Left kidney (tissue), 1 donor: ENCODE measurements at regions not wholly inside any gene's neighbourhood (a gene's known extent, or its start where the extent isn't known, plus 50 kb on each side); places are given as distances from the start of the nearest gene placed in this dataset.

Experiments
- DNase-seq: peaks from one replicate; pipeline ENCODE4 v3.0.0-alpha.2; 2013

GRCh38 chr3:55242921-55243320 lies 244.2 kb downstream of the WNT5A start:
- DNase-seq = no peak

GRCh38 chr3:55241098-55241497 lies 246.0 kb downstream of the WNT5A start:
- DNase-seq = no peak

GRCh38 chr3:55235416-55235815 lies 251.7 kb downstream of the WNT5A start:
- no peak for DNase-seq

GRCh38 chr3:55226696-55227095 lies 260.4 kb downstream of the WNT5A start:
- DNase-seq = no peak

GRCh38 chr3:55218577-55218976 lies 268.5 kb downstream of the WNT5A start:
- no peak for DNase-seq

- DNase-seq = no peak
These were observed 279.4 kb downstream of the WNT5A start for GRCh38 chr3:55207744-55208143.

GRCh38 chr3:55205990-55206389 lies 278.1 kb upstream of the LRTM1 start:
- no peak for DNase-seq

GRCh38 chr3:55204417-55204816 lies 276.6 kb upstream of the LRTM1 start:
- DNase-seq = no peak

- no peak for DNase-seq
These were observed 275.7 kb upstream of the LRTM1 start for GRCh38 chr3:55203546-55203945.

- DNase-seq = no peak
These were observed 275.1 kb upstream of the LRTM1 start for GRCh38 chr3:55203006-55203405.

- DNase-seq = no peak
These were observed 274.5 kb upstream of the LRTM1 start for GRCh38 chr3:55202326-55202725.

- no peak for DNase-seq
These were observed 273.9 kb upstream of the LRTM1 start for GRCh38 chr3:55201779-55202178.

GRCh38 chr3:55200906-55201305 lies 273.0 kb upstream of the LRTM1 start:
- DNase-seq = no peak

- no peak for DNase-seq
These were observed 270.7 kb upstream of the LRTM1 start for GRCh38 chr3:55198554-55198953.

GRCh38 chr3:55197021-55197420 lies 269.2 kb upstream of the LRTM1 start:
- DNase-seq = no peak

- DNase-seq = no peak
These were observed 268.6 kb upstream of the LRTM1 start for GRCh38 chr3:55196495-55196894.

GRCh38 chr3:55194376-55194775 lies 266.5 kb upstream of the LRTM1 start:
- DNase-seq = no peak

- DNase-seq = no peak
These were observed 264.3 kb upstream of the LRTM1 start for GRCh38 chr3:55191911-55192775.

- DNase-seq = no peak
These were observed 262.5 kb upstream of the LRTM1 start for GRCh38 chr3:55190331-55190730.

GRCh38 chr3:55189359-55189801 lies 261.5 kb upstream of the LRTM1 start:
- DNase-seq = no peak

GRCh38 chr3:55185380-55185779 lies 257.5 kb upstream of the LRTM1 start:
- no peak for DNase-seq

GRCh38 chr3:55183201-55183600 lies 255.3 kb upstream of the LRTM1 start:
- no peak for DNase-seq

- no peak for DNase-seq
These were observed 253.2 kb upstream of the LRTM1 start for GRCh38 chr3:55180936-55181535.

GRCh38 chr3:55180161-55180560 lies 252.3 kb upstream of the LRTM1 start:
- DNase-seq = no peak
